ENCODE measurements at regions not wholly inside any gene's neighbourhood (a gene's known extent, or its start where the extent isn't known, plus 50 kb on each side); places are given as distances from the start of the nearest gene placed in this dataset.

DNA sequence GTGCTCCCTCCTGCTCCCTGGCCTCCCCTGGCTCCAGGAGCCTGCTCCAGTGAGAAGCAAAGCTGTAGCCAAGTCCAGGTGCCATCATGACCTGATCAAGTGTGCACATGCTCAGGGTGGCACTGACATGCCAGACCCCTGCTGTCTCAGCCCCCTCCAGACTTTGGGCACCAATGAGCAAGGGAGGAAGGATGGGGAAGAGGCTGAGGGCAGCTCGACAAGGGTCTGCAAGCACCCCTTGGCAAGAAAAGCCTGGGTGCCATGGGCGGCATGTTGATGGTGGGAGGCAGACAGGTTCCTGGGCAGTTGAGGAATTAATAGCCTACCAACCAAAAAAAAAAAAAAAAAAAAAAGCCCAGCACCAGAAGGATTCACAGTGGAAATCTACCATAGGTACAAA, 942.6 kb upstream of the PRMT6 start (continued):
- TF ChIP-seq UBTF (CRISPR knock-in tag; IDR thresholded peaks at IDR 0.05) (no peak), ZNF703 (CRISPR knock-in tag; IDR thresholded peaks at IDR 0.05; ENCODE audit: borderline replicate concordance) (no peak), ATF7-NPFF (CRISPR knock-in tag; IDR thresholded peaks at IDR 0.05; ENCODE audit: low read depth) (no peak), ZBTB46 (CRISPR knock-in tag; IDR thresholded peaks at IDR 0.05; ENCODE audit: borderline replicate concordance) (no peak), FOXK2 (IDR thresholded peaks at IDR 0.05) (no peak), ELF4 (CRISPR knock-in tag; IDR thresholded peaks at IDR 0.05; ENCODE audit: borderline replicate concordance) (no peak), HMGXB4 (CRISPR knock-in tag; IDR thresholded peaks at IDR 0.05; ENCODE audit: borderline replicate concordance in 1 of 2, low read depth in 1 of 2) (no peak)
- TF ChIP-seq, protein P1, sequence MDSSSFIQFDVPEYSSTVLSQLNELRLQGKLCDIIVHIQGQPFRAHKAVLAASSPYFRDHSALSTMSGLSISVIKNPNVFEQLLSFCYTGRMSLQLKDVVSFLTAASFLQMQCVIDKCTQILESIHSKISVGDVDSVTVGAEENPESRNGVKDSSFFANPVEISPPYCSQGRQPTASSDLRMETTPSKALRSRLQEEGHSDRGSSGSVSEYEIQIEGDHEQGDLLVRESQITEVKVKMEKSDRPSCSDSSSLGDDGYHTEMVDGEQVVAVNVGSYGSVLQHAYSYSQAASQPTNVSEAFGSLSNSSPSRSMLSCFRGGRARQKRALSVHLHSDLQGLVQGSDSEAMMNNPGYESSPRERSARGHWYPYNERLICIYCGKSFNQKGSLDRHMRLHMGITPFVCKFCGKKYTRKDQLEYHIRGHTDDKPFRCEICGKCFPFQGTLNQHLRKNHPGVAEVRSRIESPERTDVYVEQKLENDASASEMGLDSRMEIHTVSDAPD (CRISPR knock-in tag; IDR thresholded peaks at IDR 0.05), result no peak
